ENCODE measurements at regions not wholly inside any gene's neighbourhood (a gene's known extent, or its start where the extent isn't known, plus 50 kb on each side); places are given as distances from the start of the nearest gene placed in this dataset.

GRCh38 chr5:120926471-120926870 lies 462.4 kb downstream of the PRR16 start:
- in situ Hi-C loops (cut with HindIII; ENCODE audit: low sequenced_read_pairs) = no loop called here
- no peak for TF ChIP-seq CTCF (IDR thresholded peaks at IDR 0.05; ENCODE audit: low read depth, low read length, missing control alignments)
- no peak for DNase-seq (ENCODE audit: low read depth)
- no peak overlapping the region for H3K4me3 ChIP-seq (ENCODE audit: low read depth, low read length)

GRCh38 chr5:120927950-120928530 lies 463.9 kb downstream of the PRR16 start:
- no peak overlapping the region for H3K4me3 ChIP-seq (ENCODE audit: low read depth, low read length)
- no peak for TF ChIP-seq CTCF (IDR thresholded peaks at IDR 0.05; ENCODE audit: low read depth, low read length, missing control alignments)
- in situ Hi-C loops (cut with HindIII; ENCODE audit: low sequenced_read_pairs) = no loop called here
- DNase-seq (ENCODE audit: low read depth) = no peak

GRCh38 chr5:120932480-120932879 lies 468.4 kb downstream of the PRR16 start:
- H3K4me3 ChIP-seq (ENCODE audit: low read depth, low read length) = no peak overlapping the region
- no peak for TF ChIP-seq CTCF (IDR thresholded peaks at IDR 0.05; ENCODE audit: low read depth, low read length, missing control alignments)
- DNase-seq (ENCODE audit: low read depth) = no peak
- in situ Hi-C loops (cut with HindIII; ENCODE audit: low sequenced_read_pairs) = no loop called here

GRCh38 chr5:120934031-120934430 lies 469.9 kb downstream of the PRR16 start:
- H3K4me3 ChIP-seq (ENCODE audit: low read depth, low read length) = no peak overlapping the region
- no peak for TF ChIP-seq CTCF (IDR thresholded peaks at IDR 0.05; ENCODE audit: low read depth, low read length, missing control alignments)
- in situ Hi-C loops (cut with HindIII; ENCODE audit: low sequenced_read_pairs) = no loop called here
- no peak for DNase-seq (ENCODE audit: low read depth)

- in situ Hi-C loops (cut with HindIII; ENCODE audit: low sequenced_read_pairs) = no loop called here
- DNase-seq (ENCODE audit: low read depth) = no peak
- H3K4me3 ChIP-seq (ENCODE audit: low read depth, low read length) = no peak overlapping the region
- no peak for TF ChIP-seq CTCF (IDR thresholded peaks at IDR 0.05; ENCODE audit: low read depth, low read length, missing control alignments)
Observed at GRCh38 chr5:120936652-120937051, 472.6 kb downstream of the PRR16 start.

GRCh38 chr5:120938604-120939003 lies 474.5 kb downstream of the PRR16 start:
- no peak for DNase-seq (ENCODE audit: low read depth)
- no peak overlapping the region for H3K4me3 ChIP-seq (ENCODE audit: low read depth, low read length)
- in situ Hi-C loops (cut with HindIII; ENCODE audit: low sequenced_read_pairs) = no loop called here
- no peak for TF ChIP-seq CTCF (IDR thresholded peaks at IDR 0.05; ENCODE audit: low read depth, low read length, missing control alignments)
